ENCODE measurements at regions not wholly inside any gene's neighbourhood (a gene's known extent, or its start where the extent isn't known, plus 50 kb on each side); places are given as distances from the start of the nearest gene placed in this dataset.

GRCh38 chr17:73798111-73798748, 154.0 kb upstream of the SDK2 start (continued):
- no peak; the same call in 1 of the 2 replicates for TF ChIP-seq ZNF296 (CRISPR knock-in tag; conservative IDR thresholded peaks at IDR 0.05)
- TF ChIP-seq NR0B2 (CRISPR knock-in tag; IDR thresholded peaks at IDR 0.05), result no peak
- no peak for TF ChIP-seq PCBP1 (IDR thresholded peaks at IDR 0.05; ENCODE audit: borderline replicate concordance, low read depth, low read length)
- 0 out of 2 replicates have a peak, but pooled peaks have one; percentile 17 for TF ChIP-seq ZNF749 (CRISPR knock-in tag; IDR thresholded peaks at IDR 0.05; ENCODE audit: borderline replicate concordance)
- no peak for TF ChIP-seq DNMT1 (CRISPR knock-in tag; IDR thresholded peaks at IDR 0.05)
- no peak for TF ChIP-seq ZNF451 (CRISPR knock-in tag; IDR thresholded peaks at IDR 0.05)
- TF ChIP-seq ZNF781 (CRISPR knock-in tag; IDR thresholded peaks at IDR 0.05; ENCODE audit: borderline replicate concordance, not compliant biosample characterization), result no peak
- peak; percentile 67 for TF ChIP-seq NR2F2 (IDR thresholded peaks at IDR 0.05; ENCODE audit: borderline replicate concordance, low read depth)
- no peak for TF ChIP-seq ZNF678 (CRISPR knock-in tag; IDR thresholded peaks at IDR 0.05)
- TF ChIP-seq GLI4 (CRISPR knock-in tag; IDR thresholded peaks at IDR 0.05; ENCODE audit: borderline replicate concordance), result no peak; the same call in 1 of the 2 replicates
- no peak for TF ChIP-seq KDM5A (IDR thresholded peaks at IDR 0.05; ENCODE audit: borderline replicate concordance, low read length)
- TF ChIP-seq ZNF280B (CRISPR knock-in tag; IDR thresholded peaks at IDR 0.05; ENCODE audit: borderline replicate concordance), result no peak
- no peak; the same call in 1 of the 2 replicates for TF ChIP-seq ZSCAN30 (CRISPR knock-in tag; IDR thresholded peaks at IDR 0.05)
- no peak for TF ChIP-seq ZFAT (CRISPR knock-in tag; conservative IDR thresholded peaks at IDR 0.05)
- no peak for TF ChIP-seq ZNF326 (CRISPR knock-in tag; IDR thresholded peaks at IDR 0.05; ENCODE audit: borderline replicate concordance)
- no peak for TF ChIP-seq NR2C2 (CRISPR knock-in tag; IDR thresholded peaks at IDR 0.05; ENCODE audit: borderline replicate concordance)
- no peak for TF ChIP-seq PRPF4 (IDR thresholded peaks at IDR 0.05; ENCODE audit: low read depth, low read length, poor library complexity, severe bottlenecking)
- TF ChIP-seq PHF8 (CRISPR knock-in tag; IDR thresholded peaks at IDR 0.05), result no peak
- peak; percentile 27; the same call in 1 of the 2 replicates for TF ChIP-seq TFAP4 (IDR thresholded peaks at IDR 0.05; ENCODE audit: borderline replicate concordance, low read depth)
- peak; percentile 27; the same call in 1 of the 2 replicates for TF ChIP-seq ZNF816 (CRISPR knock-in tag; IDR thresholded peaks at IDR 0.05; ENCODE audit: borderline replicate concordance)
- peak; percentile 73; the same call in 1 of the 2 replicates for TF ChIP-seq TARDBP (CRISPR knock-in tag; IDR thresholded peaks at IDR 0.05)
- no peak for TF ChIP-seq TIGD3 (CRISPR knock-in tag; IDR thresholded peaks at IDR 0.05; ENCODE audit: borderline replicate concordance)
- no peak for TF ChIP-seq NFE2L1 (CRISPR knock-in tag; IDR thresholded peaks at IDR 0.05; ENCODE audit: borderline replicate concordance)
- TF ChIP-seq JDP2 (CRISPR knock-in tag; IDR thresholded peaks at IDR 0.05; ENCODE audit: borderline replicate concordance), result no peak; the same call in 1 of the 2 replicates
- peak; percentile 92 for TF ChIP-seq SAP130 (CRISPR knock-in tag; IDR thresholded peaks at IDR 0.05; ENCODE audit: low read depth)

Measured in HepG2 (cell line).